HCT116 (cell line): ENCODE measurements at regions not wholly inside any gene's neighbourhood (a gene's known extent, or its start where the extent isn't known, plus 50 kb on each side); places are given as distances from the start of the nearest gene placed in this dataset.

Experiments used
- CTCF ChIP-seq, 3 experiments: fragments of 200-600 bp in 1 of 3; sonication (generic) in 1 of 3; IDR thresholded peaks in 2 of 3; conservative IDR thresholded peaks in 1 of 3; 2 replicates each; pipeline ENCODE4 v1.5.1; 2012 to 2017; ENCODE audit warnings: low read depth in 2 of 3, low read length in 2 of 3, antibody characterized with exemption in 1 of 3, borderline replicate concordance in 1 of 3, control low read depth in 1 of 3, mild to moderate bottlenecking in 1 of 3, mixed read lengths in 1 of 3, mixed run types in 1 of 3, moderate library complexity in 1 of 3; ENCODE audit not compliant: insufficient read depth in 1 of 3
- EZH2 ChIP-seq: fragments of 200-600 bp; sonication (generic); IDR thresholded peaks from 2 replicates; pipeline ENCODE4 v1.6.1; 2017; ENCODE audit warnings: antibody characterized with exemption, mixed run types
- EZH2phosphoT487 ChIP-seq: fragments of 200-600 bp; IDR thresholded peaks from 2 replicates; pipeline ENCODE4 v1.6.1; 2018; ENCODE audit warnings: antibody characterized with exemption, borderline replicate concordance
- MAX ChIP-seq: IDR thresholded peaks from 2 replicates; pipeline ENCODE4 v1.6.1; 2012
- POLR2A ChIP-seq: IDR thresholded peaks from 2 replicates; pipeline ENCODE4 v1.7.0; 2011; ENCODE audit warnings: borderline replicate concordance; ENCODE audit not compliant: insufficient read depth, insufficient read length; ENCODE audit errors: extremely low read depth
- POLR2AphosphoS5 ChIP-seq: IDR thresholded peaks from 2 replicates; pipeline ENCODE4 v1.6.1; 2011; ENCODE audit warnings: mild to moderate bottlenecking, low read depth, low read length, moderate library complexity
- RAD21 ChIP-seq: IDR thresholded peaks from 2 replicates; pipeline ENCODE4 v1.6.1; 2012; ENCODE audit warnings: low read depth, mild to moderate bottlenecking

- no peak for TF ChIP-seq CTCF (IDR thresholded peaks at IDR 0.05 in 2 of 3, conservative IDR thresholded peaks at IDR 0.05 in 1 of 3; ENCODE audit: borderline replicate concordance in 1 of 3, insufficient read depth in 1 of 3, low read depth in 2 of 3, low read length in 2 of 3)
- no peak for TF ChIP-seq RAD21
- TF ChIP-seq POLR2A, result no peak
- TF ChIP-seq EZH2phosphoT487, result no peak
- TF ChIP-seq MAX, result no peak
- no peak for TF ChIP-seq POLR2AphosphoS5
- TF ChIP-seq EZH2, result no peak
Observed at GRCh38 chr5:17785774-17786173, 151.5 kb downstream of the TAF11L14 start.
